NB4 (cell line): ENCODE measurements at regions not wholly inside any gene's neighbourhood (a gene's known extent, or its start where the extent isn't known, plus 50 kb on each side); places are given as distances from the start of the nearest gene placed in this dataset.

ENCODE experiments used
- POLR2A ChIP-seq: IDR thresholded peaks from 2 replicates; pipeline ENCODE4 v1.6.1; 2011; ENCODE audit warnings: mild to moderate bottlenecking; ENCODE audit not compliant: insufficient read length; ENCODE audit errors: extremely low read depth
- TF ChIP-seq, protein P1 (sequence below): IDR thresholded peaks from one replicate; pipeline ENCODE4 v1.5.1; 2012; ENCODE audit warnings: low read depth, low read length
- TF ChIP-seq, protein P2 (sequence below): IDR thresholded peaks from 2 replicates; pipeline ENCODE4 v1.6.1; 2011; ENCODE audit warnings: low read depth, low read length

DNA sequence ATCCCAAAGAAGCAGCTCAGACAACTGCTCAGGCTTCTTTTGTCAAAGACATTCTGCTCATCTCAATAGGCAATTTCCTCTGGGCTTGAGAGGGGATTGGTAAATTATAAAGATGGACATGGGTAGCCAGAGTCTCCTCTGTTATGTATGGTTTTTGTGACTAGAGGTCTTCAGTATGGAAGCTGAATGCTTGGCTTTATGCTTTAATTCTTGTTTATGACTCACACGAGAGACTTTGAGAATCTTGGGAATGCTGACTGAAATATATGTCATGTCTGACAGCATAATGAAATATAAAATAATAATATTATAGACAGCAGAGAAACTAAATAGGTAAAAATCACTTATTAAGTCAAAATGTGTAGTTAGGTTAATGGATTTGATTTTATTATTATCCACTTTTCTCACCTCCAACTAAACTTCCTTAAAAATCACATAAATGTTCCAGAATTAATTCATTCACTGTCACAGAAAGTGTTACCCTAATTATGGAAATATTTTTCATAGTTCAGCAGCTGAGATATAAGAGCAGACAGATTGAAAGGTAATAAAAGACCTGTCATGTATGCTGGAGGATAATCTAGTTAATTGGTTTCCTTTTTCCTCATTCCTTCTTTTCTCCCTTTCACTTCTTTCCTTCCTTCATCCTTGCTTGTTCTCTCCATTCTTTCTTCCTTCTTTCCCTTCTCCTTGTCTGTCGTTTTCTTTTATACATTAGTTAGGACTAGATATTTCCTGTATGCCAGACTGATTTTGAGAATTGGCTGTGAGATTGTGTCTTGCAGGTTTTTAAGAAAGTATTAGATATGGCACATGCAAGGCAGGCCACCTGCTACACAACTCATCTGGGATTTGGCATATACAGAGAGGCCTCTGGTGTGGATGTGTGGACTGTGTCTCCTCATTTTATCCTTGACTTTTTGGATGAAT lies 1866.1 kb upstream of the NUDT12 start:
- TF ChIP-seq, protein P1, sequence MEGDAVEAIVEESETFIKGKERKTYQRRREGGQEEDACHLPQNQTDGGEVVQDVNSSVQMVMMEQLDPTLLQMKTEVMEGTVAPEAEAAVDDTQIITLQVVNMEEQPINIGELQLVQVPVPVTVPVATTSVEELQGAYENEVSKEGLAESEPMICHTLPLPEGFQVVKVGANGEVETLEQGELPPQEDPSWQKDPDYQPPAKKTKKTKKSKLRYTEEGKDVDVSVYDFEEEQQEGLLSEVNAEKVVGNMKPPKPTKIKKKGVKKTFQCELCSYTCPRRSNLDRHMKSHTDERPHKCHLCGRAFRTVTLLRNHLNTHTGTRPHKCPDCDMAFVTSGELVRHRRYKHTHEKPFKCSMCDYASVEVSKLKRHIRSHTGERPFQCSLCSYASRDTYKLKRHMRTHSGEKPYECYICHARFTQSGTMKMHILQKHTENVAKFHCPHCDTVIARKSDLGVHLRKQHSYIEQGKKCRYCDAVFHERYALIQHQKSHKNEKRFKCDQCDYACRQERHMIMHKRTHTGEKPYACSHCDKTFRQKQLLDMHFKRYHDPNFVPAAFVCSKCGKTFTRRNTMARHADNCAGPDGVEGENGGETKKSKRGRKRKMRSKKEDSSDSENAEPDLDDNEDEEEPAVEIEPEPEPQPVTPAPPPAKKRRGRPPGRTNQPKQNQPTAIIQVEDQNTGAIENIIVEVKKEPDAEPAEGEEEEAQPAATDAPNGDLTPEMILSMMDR, result no peak
- TF ChIP-seq POLR2A, result no peak
- TF ChIP-seq, protein P2, sequence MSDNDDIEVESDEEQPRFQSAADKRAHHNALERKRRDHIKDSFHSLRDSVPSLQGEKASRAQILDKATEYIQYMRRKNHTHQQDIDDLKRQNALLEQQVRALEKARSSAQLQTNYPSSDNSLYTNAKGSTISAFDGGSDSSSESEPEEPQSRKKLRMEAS, result no peak
